OCI-LY3 (cell line): ENCODE measurements at regions not wholly inside any gene's neighbourhood (a gene's known extent, or its start where the extent isn't known, plus 50 kb on each side); places are given as distances from the start of the nearest gene placed in this dataset.

Experiments
- EZH2phosphoT487 ChIP-seq: fragments of 200-600 bp; shearing (Covaris generic); IDR thresholded peaks from 2 replicates; pipeline ENCODE4 v1.6.1; 2018; ENCODE audit warnings: antibody characterized with exemption, mixed run types, low read depth
- TF ChIP-seq, protein P1 (sequence below): fragments of 200-600, 300-600 bp; sonication (generic); IDR thresholded peaks from 2 replicates; pipeline ENCODE4 v1.5.1; 2014; ENCODE audit warnings: antibody characterized with exemption, low read length, low read depth

DNA sequence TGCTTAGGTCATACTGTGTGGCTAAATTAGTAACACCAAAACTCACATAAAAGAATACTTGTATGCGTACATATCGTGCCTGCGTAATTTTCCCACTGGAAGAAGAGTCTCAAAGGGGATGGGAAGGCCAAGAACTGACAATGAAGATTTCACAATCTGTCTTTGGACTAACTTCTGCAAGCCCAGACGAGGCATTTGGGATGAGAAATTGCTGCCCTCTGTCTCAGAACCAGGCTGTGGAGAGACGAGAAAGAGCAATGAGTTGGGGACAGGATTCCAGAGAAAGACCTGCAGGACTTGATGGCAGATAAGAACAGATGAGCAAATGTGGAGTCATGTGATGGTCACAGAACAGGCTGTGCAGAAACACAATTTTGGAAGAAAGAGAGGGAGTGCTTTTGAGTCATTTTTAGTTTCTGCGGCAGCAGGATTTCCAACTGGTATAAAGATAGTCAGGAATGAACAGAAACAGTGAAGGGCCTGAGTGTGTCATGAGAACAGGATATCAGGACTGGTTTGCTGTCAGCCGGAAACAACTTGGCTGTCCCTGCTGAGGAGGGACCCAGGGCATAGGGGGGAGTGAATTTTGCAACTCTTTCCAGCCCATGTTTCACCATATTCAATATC is 82.7 kb upstream of the CTSC start:
- TF ChIP-seq, protein P1, sequence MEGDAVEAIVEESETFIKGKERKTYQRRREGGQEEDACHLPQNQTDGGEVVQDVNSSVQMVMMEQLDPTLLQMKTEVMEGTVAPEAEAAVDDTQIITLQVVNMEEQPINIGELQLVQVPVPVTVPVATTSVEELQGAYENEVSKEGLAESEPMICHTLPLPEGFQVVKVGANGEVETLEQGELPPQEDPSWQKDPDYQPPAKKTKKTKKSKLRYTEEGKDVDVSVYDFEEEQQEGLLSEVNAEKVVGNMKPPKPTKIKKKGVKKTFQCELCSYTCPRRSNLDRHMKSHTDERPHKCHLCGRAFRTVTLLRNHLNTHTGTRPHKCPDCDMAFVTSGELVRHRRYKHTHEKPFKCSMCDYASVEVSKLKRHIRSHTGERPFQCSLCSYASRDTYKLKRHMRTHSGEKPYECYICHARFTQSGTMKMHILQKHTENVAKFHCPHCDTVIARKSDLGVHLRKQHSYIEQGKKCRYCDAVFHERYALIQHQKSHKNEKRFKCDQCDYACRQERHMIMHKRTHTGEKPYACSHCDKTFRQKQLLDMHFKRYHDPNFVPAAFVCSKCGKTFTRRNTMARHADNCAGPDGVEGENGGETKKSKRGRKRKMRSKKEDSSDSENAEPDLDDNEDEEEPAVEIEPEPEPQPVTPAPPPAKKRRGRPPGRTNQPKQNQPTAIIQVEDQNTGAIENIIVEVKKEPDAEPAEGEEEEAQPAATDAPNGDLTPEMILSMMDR, result no peak
- no peak for TF ChIP-seq EZH2phosphoT487
